Caki2 (cell line): ENCODE measurements at regions not wholly inside any gene's neighbourhood (a gene's known extent, or its start where the extent isn't known, plus 50 kb on each side); places are given as distances from the start of the nearest gene placed in this dataset.
"Not testable (repeated sequence)": the region's sequence is repeated elsewhere in the genome, so short reads cannot be mapped to it uniquely, and the experiment has no call there.

ENCODE experiments used
- DNase-seq: peaks from one replicate; pipeline ENCODE4 v3.0.0-alpha.2; 2015; ENCODE audit warnings: low read depth
- in situ Hi-C: cut with HindIII; loops from 2 replicates; pipeline ENCODE4 v1.10.0; 2016; ENCODE audit warnings: low sequenced_read_pairs, low pct_unique_long_range_greater_than_20kb, mixed read lengths

GRCh38 chr13:39803156-39803555, 147.7 kb downstream of the COG6 start:
- DNase-seq: no peak
- in situ Hi-C loops: no loop called here

- no peak for DNase-seq
- in situ Hi-C loops: no loop called here
Measured at GRCh38 chr13:39803851-39804250, 148.4 kb downstream of the COG6 start.

DNA sequence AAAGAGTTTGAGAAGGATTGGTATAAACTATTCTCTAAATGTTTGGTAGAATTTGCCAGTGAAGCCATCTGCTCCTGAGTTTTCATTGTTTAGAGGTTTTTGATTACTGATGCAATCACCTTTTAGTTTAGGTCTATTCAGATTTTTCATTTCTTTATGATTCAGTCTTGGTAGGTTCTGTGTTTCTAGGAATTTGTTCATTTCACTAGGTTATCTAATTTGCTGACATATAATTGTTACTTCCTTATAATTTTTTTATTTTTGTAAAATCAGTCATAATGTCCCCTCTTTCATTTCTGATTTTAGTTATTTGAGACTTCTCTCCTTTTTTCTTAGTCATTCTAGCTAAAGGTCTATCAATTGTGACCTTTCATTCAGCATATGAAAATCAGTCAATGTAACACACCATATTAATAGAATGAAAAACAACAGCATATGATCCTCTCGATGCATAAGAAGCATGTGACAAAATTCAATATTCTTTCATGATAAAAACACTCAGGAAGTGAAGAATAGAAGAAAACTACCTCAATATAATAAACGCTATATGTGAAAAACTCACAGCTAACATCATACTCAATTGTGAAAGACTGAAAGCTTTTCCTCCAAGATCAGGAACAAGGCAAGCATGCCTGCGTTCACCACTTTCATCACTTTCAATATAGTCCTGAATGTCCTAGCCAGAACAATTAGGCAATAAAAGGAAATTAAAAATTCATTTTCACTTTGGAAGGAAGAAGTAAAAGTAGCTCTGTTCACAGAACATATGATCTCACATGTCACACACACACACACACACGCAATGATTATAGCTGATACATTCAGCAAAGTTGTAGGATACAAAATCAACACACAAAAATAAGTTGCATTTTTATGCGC, 149.1 kb downstream of the COG6 start:
- in situ Hi-C loops: no loop called here
- DNase-seq: no peak

GRCh38 chr13:39809466-39809865, 154.0 kb downstream of the COG6 start:
- in situ Hi-C loops: no loop called here
- no peak for DNase-seq

GRCh38 chr13:39810091-39810877, 154.8 kb downstream of the COG6 start:
- no peak for DNase-seq
- in situ Hi-C loops: no loop called here

DNA sequence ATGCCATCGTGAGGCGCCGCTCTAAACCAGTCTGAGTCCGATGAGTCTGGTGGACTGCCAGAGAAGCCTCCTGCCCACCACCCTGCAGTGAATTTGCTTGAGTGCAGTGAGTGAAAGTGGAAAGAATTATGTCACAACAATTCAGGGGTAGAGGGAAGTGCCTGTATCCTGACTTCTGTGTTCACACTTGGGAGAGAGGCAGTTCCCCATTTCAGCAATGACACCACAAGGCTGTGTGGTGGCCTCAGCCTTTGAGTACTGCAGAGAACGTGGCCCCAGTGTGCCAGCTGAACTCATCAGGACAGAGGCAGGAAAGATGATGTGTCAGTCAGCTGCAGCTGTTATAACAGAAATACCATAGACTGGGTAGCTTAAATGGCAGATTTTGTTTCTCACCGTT, 155.6 kb downstream of the COG6 start:
- DNase-seq: no peak
- in situ Hi-C loops: no loop called here

DNA sequence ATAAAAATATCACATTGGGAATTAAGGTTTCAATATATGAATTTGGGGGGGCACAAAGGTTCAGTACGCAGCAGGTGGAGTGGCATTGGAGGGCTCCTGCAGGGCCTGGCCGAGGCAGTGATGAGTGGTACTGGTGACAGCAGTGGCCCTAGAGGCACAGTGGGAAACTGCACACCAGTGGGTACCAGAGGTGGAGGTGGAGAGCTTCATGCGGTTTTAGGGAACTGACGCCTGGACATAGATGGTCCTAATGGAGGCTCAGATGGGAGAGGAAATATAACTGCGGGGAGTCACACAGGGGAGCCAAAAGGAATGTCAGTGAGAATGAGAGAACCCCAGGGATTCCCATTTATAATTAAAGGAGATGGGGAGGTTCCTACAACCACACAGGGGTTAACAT, 156.2 kb downstream of the COG6 start:
- in situ Hi-C loops: no loop called here
- no peak for DNase-seq

- in situ Hi-C loops: no loop called here
- no peak for DNase-seq
Measured at GRCh38 chr13:39815345-39816111, 160.1 kb downstream of the COG6 start.

- in situ Hi-C loops: no loop called here
- no peak for DNase-seq
Measured at GRCh38 chr13:39816936-39817335, 161.5 kb downstream of the COG6 start.

DNA sequence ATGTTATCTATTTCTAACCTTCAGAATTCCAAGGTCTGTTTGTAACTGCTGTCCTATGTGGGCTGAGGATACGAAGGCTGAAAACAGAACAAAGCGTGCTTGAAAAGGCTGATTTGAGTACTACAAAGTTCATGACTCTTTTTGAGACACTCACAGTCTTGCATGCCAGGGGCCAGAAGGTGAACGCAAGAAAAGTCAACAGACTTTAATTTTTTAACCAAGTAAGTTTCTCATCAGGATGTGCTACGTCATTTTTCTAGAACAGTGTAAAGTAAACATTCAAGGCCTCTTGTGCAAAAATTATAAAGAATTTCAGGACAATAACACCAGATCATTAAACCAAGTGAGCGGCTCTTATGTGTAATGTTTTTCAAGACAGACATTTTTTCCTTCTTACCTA, 163.5 kb downstream of the COG6 start:
- in situ Hi-C loops: no loop called here
- DNase-seq: no peak

DNA sequence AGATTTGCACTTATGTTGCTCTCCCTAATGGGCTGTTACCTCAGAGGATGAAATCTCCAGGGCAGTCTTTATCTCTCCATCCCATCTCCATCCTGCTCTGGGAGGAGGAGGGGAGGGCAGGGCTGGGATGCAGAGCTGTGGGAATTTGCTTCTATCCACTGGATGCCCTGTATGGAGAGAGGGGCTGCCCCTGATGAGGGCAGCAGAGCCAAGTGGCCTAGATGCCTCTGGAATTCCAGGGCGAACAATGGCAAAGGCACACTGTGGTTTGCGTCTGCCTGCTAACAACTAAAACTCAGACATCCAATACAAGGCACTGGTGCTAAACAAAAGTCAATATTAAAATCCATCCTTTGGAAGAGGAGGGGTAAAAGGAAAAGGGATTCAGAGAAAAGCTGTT, 165.1 kb downstream of the COG6 start:
- in situ Hi-C loops: no loop called here
- no peak for DNase-seq

- DNase-seq: no peak
- in situ Hi-C loops: no loop called here
Measured at GRCh38 chr13:39821977-39822376, 166.5 kb downstream of the COG6 start.

DNA sequence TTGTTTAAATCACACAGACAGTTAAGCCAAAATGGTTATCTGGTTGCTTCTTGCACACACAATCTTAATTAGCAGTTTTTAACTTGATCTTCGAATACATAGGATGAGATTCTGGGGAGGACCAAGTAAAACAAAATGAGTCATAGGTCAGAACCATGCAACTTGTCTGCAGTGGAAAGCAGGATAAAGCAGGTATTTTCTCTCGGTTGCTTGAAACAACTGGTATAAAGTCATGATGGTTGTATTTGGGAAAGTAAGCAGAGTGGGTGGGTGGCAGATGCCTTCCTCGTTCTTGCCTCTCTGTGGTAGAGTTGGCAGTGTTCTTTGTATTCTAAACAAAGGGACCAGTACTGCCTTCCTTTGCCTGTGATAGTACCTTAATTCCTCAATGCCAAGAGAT, 167.0 kb downstream of the COG6 start:
- in situ Hi-C loops: no loop called here
- no peak for DNase-seq

DNA sequence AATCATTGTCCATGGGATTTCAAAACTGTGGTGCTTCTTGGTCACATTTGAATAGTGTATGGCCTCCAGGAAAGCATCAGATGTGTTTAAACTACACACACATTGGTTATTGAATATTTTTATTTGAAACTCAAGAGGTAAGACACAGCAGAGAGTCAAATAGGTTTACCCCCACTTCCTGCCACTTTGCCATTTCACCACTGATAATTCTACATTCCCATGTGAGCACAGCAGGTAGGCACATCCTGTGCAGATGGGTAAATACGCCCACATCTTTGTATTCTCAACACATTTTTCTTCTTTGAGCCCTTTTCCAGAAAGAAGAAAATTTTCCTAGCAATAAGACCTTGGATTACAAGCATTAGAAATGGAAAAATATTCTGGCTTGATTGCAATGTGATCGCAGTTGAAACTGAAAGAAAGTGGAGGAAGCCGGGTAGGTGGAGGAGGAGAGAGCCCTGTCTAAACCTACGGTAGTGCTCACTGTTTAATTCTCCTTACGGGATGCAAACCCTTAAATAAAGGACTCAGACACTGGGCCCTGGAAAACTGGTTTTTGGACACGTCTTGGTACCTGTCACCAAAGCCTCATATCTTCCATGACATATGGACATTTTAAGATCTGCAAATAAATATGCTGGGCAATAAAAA, 167.7 kb downstream of the COG6 start:
- DNase-seq: no peak
- in situ Hi-C loops: no loop called here

- DNase-seq: no peak
- in situ Hi-C loops: no loop called here
Measured at GRCh38 chr13:39825886-39826285, 170.4 kb downstream of the COG6 start.

- in situ Hi-C loops: no loop called here
- no peak for DNase-seq
Measured at GRCh38 chr13:39835253-39835652, 179.8 kb downstream of the COG6 start.

DNA sequence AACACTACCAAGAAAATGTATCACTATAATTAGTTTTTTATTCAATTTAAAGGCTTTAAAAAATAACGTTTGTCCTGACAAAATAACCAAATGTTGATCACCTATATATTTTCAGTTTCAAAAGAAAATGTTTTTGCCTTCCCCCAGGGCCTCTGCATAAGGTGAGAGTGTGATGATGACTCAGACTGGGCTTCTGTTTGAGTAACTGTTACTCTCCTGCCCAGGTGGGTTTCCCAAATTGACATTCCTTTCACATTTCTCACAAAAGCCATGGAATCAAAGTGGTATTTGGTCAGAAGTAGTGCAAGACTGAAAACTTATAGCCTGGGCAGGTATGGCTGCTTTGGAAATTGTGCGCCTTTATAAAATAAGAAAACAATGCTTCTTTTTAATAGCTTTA, 180.6 kb downstream of the COG6 start:
- DNase-seq: no peak
- in situ Hi-C loops: no loop called here

- in situ Hi-C loops: not testable (repeated sequence)
Measured at GRCh38 chr13:39837866-39838265, 182.4 kb downstream of the COG6 start.

More at GRCh38 chr13:39837866-39838265, 182.4 kb downstream of the COG6 start:
- not testable (repeated sequence) for DNase-seq
